T47D (cell line): ENCODE measurements at regions not wholly inside any gene's neighbourhood (a gene's known extent, or its start where the extent isn't known, plus 50 kb on each side); places are given as distances from the start of the nearest gene placed in this dataset.

Source experiments
- DNase-seq, 2 experiments: peaks; one replicate each; pipeline versions ENCODE4 v3.0.0 to v3.0.0-alpha.2; 2011 to 2012; ENCODE audit warnings: low read depth in 1 of 2, low spot score in 1 of 2
- JUND ChIP-seq: IDR thresholded peaks from 2 replicates; pipeline ENCODE4 v1.6.1; 2012; ENCODE audit warnings: low read depth
- in situ Hi-C: cut with HindIII; loops from 2 replicates; pipeline ENCODE4 v1.10.0; 2016; ENCODE audit warnings: low sequenced_read_pairs, low pct_unique_long_range_greater_than_20kb

DNA sequence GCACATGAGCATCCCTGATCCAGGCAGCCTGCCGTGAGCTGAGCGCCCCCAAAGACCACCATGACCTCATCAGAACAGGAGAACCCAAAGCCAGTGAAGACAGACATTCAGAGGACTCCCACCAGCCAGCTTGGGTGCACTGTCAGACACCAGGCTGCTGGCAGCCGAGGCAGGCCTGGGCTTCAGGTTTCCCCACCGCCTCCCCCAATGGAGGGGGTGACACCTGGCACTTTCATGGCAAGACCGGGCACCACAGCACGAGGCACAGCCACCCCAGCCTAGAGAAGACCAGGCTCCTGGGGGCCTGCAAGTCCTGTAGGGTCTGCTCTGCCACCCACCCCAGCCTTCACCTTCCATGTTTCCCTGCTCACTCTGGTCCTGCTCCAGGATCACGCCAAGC, 140.5 kb downstream of the C16orf95 start:
- no peak for DNase-seq
- in situ Hi-C loops: no loop called here
- TF ChIP-seq JUND: no peak

DNA sequence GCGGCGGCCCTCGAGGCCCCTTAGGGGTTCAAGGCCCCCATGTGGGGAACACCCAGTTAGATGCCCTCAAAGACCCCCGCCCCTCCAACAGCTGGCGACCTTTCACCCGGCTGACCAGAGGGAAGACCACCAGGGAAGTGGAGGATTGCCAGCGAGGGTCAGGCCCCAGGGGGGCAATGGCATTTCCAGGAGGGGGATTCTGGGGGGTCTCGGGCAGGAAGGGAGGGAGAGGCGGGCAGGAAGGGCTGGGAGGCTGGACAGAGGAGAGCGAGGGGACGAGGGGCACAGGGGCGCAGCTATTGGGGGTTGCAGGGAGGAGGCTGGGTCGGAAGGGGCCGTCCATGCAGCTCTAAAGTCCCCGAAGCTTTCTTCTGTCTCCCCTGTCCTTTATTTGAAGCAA, 139.5 kb downstream of the C16orf95 start:
- TF ChIP-seq JUND: no peak
- DNase-seq: no peak
- in situ Hi-C loops: no loop called here

DNA sequence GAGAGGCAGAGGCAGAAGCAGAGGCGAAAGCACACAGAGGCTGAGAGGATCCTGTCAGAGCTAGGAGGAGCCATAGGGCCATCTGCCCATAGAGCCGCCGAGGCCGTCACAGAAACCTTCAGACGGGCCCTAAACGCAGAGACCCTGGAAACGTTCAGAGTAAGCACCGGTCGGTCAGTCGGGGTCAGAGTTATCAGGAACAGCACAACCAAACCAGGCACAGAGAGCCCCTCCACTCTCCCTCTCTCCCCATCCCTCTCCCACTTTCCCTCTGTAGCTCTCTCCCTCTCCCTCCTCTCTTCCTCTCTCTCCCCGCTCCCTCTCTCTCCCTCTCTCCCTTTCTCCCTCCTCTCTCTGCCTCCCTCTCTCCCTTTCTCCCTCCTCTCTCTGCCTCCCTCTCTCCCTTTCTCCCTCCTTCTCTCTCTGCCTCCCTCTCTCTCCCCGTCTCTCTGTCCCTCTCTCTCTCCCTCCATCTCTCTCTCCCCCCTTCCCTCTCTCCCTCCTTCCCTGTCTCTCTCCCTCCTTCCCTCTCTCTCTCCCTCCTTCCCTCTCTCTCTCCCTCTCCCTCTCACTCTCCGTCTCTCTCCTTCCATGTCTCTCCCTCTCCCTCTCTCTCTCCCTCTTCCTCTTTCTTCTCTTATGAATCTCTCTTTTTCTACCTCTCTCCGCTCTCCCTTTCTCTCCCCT, 138.9 kb downstream of the C16orf95 start:
- no peak for DNase-seq

DNA sequence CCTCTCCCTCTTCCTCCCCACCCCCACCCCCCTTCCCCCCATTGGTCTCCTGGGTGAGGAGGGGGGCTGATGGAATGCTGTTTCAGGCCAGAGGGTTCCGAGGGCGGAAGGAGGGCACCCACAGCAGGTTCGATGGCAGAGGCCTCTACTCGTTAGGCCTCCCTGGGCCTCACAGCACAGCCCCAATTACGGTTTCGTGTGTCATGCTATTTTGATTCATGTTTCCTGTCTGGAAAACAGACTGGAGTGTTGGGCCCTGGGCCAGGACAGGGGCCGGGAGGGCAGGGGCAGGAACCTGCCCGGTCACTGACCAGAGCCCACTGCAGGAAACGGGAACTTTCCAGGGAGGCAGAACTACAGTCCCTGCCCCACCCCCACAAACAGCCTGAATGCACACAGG, 138.2 kb downstream of the C16orf95 start:
- DNase-seq: no peak
- in situ Hi-C loops: no loop called here
- no peak for TF ChIP-seq JUND

More for the DNA sequence above, 138.9 kb downstream of the C16orf95 start:
- no peak for TF ChIP-seq JUND
- in situ Hi-C loops: no loop called here

DNA sequence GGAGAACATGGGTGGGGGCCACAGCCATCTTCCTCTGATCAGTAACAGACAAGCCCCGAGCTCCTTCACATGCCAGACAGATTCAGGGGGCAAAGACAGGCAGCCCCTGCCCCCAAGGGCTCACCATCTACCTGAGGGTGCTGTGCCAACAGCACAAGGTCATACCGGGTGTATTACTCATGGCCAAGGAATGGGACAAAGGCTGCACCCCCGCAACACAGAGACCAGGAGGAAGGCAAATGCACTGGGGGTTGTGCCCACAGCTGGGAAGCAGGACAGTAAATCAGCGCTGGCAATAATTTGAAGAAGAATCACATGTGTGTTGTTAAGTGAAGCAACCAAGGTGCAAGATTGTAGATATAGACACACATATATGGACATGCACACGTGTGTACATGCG, 137.1 kb downstream of the C16orf95 start:
- in situ Hi-C loops: no loop called here
- DNase-seq: no peak
- no peak for TF ChIP-seq JUND

DNA sequence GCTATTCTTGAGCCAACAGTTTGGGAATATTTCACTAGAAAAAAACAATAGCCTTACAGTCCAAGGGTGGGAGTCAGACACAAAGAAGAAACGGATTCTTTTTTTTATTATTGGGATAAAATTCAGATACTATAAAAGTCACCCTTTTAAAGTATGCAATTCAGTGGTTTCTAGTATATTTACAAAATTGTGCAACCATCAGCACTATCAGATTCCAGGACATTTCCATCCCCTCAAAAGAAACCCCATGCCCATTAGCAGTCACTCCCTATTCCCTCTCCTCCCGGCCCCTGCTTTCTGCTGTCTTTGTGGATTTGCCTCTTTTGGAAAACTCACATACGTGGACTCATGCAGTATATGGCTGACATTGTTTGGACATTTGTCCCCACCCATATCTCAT, 134.4 kb downstream of the C16orf95 start:
- in situ Hi-C loops: no loop called here
- TF ChIP-seq JUND: no peak

DNA sequence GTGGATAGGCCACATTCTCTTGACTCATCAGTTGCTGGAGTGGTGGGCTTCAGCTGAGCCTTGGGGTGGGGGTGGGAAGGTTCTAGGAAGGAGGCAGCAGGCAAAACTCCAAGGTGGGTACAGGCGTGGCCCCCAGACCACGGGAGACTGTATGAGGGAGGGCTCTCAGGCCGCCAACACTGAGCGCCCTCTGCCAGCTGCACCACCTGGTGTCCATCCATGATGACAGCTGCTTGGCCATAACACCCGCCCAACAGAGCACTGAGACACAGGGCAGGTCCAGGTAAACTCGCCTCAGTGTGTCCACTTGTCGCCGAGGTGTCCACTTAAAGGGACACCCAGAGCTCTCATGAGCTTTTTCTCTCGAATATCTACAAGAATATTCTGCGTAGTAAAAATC, 133.5 kb downstream of the C16orf95 start:
- no peak for TF ChIP-seq JUND
- in situ Hi-C loops: no loop called here
- DNase-seq: no peak

More for the DNA sequence above, 134.4 kb downstream of the C16orf95 start:
- no peak for DNase-seq

DNA sequence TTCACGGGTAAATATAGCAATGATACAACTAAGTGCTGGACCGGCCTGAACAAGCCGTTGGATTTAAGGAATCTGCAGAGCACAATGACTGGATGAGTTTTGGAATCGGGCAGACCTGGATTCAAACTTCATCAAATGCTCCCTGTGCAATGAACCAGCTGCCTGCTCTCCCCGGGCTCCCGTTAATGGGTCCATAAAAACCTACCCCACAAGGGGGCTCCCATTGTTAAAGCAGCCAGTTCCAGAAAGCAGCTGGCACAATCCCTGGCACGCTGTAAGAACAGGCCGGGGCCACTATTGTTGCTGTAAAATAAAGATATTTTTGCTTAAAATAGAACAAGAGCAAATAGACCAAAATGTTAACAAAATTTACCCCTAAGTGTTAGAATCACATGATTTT, 131.9 kb downstream of the C16orf95 start:
- DNase-seq: no peak
- in situ Hi-C loops: no loop called here
- no peak for TF ChIP-seq JUND

DNA sequence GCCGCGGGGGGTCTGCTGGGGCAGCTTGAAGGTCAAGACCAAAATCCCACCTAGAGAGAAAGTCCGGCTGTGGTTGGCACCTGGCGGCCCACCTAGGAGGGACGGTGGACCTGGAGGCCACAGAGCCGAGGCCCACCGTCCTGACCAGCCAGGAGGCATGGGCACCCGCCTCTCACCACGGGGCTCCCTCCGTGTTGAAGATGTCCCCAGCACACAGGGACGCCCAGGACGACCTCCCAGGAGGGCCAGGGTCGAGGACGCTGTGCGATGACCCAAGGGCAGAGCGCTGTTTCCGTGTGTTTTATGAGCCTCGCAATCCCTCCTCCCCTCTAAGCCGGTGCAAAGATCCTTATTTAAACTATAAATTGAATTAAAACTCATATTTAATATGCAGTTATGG, 131.2 kb downstream of the C16orf95 start:
- TF ChIP-seq JUND: no peak
- no peak for DNase-seq
- in situ Hi-C loops: no loop called here

DNA sequence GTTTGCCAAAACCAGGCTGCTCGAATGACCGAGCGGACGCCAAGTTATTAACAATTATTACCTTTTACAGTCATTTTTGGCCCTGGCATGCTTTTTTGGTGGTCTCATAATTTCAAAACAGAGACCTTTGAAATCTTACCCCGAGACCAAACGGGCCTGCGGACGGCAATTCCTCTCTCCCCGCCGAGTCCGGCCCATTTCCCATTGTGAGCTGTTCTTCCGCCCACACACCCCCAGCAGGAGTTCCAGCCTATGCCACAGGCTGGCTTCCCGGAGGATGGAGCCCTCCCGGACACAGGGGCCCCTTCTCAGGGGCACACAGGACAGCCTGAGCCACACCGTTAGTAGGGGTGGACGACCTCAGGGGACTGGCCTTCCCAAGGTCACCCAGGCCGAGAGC, 130.7 kb downstream of the C16orf95 start:
- TF ChIP-seq JUND: no peak
- in situ Hi-C loops: no loop called here
- no peak for DNase-seq

DNA sequence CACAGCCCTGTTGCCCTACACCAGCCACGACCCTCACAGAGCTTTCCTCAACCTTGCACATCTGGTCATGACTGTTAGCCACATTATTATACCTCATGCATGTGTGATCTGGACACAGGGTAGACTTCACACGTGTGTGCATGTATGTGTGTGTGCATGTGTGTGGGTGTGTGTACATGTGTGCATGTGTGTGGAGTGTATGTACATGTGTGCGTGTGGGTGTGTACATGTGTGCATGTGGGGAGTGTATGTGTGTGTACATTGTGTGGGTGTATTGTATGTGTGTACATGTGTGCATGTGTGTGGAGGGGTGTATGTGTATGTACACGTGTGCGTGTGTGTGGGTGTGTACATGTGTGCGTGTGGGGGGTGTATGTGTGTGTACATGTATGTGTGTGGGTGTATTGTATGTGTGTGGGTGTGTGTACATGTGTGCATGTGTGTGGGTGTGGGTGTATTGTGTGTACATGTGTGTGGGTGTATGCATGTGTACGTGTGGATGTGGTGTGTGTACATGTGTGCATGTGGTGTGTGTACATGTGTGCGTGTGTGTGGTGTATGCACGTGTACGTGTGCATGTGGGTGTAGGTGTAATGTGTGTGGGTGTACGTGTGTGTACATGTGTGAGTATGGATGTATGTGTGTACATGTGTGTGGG, 130.2 kb downstream of the C16orf95 start:
- in situ Hi-C loops: no loop called here
- DNase-seq: no peak
- no peak for TF ChIP-seq JUND

DNA sequence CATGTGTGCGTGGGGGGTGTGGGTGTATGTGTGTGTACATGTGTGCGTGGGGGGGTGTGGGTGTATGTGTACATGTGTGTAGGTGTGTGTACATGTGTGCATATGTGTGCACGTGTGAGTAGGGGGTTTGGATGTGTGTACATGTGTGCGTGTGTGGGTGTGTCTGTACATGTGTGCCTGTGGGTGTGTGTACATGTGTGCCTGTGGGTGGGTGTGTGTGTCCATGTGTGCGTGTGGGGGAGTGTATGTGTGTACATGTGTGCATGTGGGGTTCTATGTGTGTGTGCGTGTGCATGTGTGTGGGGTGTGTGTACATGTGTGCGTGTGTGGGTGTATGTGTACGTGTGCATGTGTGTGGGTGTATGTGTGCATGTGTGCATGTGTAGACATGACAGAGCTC, 129.1 kb downstream of the C16orf95 start:
- in situ Hi-C loops: no loop called here
- TF ChIP-seq JUND: no peak
- DNase-seq: no peak

DNA sequence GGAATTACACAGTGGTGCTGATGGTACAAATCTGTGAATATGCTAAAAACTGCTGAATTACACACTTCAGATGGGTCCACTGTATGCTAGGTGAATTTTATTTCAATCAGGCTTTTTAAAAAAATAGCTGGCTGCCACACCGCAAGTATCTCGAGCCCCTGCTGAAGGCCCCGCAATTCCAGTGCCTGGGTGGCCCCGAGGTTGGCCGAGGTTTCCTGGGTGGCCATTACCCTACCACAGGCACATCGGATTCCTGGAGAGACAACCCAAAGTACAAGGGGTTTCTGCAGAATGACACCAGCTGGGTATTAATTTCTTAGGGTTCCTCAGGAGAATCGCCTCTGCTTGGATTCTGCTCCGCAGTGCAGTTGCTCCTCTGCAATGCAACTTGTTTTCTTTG, 127.8 kb downstream of the C16orf95 start:
- no peak for DNase-seq
- no peak for TF ChIP-seq JUND
- in situ Hi-C loops: no loop called here
